Rectal smooth muscle tissue (tissue), 1 donor: ENCODE measurements at regions not wholly inside any gene's neighbourhood (a gene's known extent, or its start where the extent isn't known, plus 50 kb on each side); places are given as distances from the start of the nearest gene placed in this dataset.
"Not testable (repeated sequence)": the region's sequence is repeated elsewhere in the genome, so short reads cannot be mapped to it uniquely, and the experiment has no call there.

Experiments
- H3K27ac ChIP-seq: one replicate; pipeline ENCODE4 v1.7.0; 2013; ENCODE audit warnings: low read depth, low read length, inconsistent platforms
- H3K27me3 ChIP-seq: one replicate; pipeline ENCODE4 v1.7.0; 2013; ENCODE audit warnings: low read length; ENCODE audit not compliant: control insufficient read depth, insufficient read depth
- H3K36me3 ChIP-seq: one replicate; pipeline ENCODE4 v1.7.0; 2013; ENCODE audit warnings: low read length; ENCODE audit not compliant: control insufficient read depth, insufficient read depth
- H3K4me1 ChIP-seq: one replicate; pipeline ENCODE4 v1.7.0; 2013; ENCODE audit warnings: low read length; ENCODE audit not compliant: control insufficient read depth, insufficient read depth
- H3K4me3 ChIP-seq: one replicate; pipeline ENCODE4 v1.7.0; 2013; ENCODE audit warnings: low read length
- H3K9ac ChIP-seq: one replicate; pipeline ENCODE4 v1.7.0; 2013; ENCODE audit warnings: low read length

DNA sequence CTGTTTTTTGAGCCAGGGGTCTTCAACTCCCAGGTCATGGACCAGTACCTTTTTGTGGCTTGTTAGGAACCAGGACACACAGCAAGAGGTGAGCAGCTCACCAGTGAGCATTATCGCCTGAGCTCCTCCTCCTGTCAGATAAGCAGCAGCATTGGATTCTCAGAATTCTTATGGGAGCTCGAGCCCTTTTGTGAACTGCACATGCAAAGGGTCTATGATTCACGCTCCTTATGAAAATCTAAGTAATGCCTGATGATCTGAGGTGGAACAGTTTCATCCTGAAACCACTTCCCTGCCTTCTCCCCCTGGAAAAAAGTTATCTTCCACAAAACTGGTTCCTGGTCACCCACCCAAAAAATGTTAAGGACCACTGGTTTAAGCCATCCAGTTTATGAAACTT, 1047.6 kb downstream of the OTOL1 start:
- Histone ChIP-seq H3K27ac (no peak overlapping the region), H3K4me3 (no peak overlapping the region), H3K27me3 (no peaks in the 10 kb centered on the region), H3K4me1 (no peaks in the 10 kb centered on the region), H3K9ac (no peak overlapping the region), H3K36me3 (no peaks in the 10 kb centered on the region)

DNA sequence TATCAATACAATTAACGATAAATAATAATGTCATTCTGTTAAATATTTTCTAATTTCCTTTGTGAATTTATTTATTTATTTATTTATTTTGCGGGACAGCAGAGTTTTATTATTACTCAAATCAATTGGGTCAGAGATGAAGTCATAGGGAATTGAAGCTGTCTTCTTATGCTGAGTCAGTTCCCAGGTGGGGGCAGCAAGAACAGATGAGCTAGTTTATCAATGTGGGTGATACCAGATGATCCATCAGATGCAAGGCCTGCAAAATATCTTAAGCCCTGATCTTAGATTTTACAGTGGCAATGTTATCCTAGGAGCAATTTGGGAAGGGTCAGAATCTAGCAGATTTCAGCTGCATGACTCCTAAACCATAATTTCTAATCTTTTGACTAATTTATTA, 1050.3 kb downstream of the OTOL1 start:
- H3K4me3 ChIP-seq = no peak overlapping the region
- H3K9ac ChIP-seq = no peak overlapping the region
- no peak overlapping the region for H3K27ac ChIP-seq
- H3K36me3 ChIP-seq = no peaks in the 10 kb centered on the region
- no peaks in the 10 kb centered on the region for H3K4me1 ChIP-seq
- H3K27me3 ChIP-seq = no peaks in the 10 kb centered on the region

- Histone ChIP-seq H3K4me1 (no peaks in the 10 kb centered on the region), H3K9ac (no peak overlapping the region), H3K36me3 (no peaks in the 10 kb centered on the region), H3K27me3 (no peaks in the 10 kb centered on the region), H3K4me3 (no peak overlapping the region), H3K27ac (no peak overlapping the region)
Observed at GRCh38 chr3:162547321-162547720, 1050.7 kb downstream of the OTOL1 start.

DNA sequence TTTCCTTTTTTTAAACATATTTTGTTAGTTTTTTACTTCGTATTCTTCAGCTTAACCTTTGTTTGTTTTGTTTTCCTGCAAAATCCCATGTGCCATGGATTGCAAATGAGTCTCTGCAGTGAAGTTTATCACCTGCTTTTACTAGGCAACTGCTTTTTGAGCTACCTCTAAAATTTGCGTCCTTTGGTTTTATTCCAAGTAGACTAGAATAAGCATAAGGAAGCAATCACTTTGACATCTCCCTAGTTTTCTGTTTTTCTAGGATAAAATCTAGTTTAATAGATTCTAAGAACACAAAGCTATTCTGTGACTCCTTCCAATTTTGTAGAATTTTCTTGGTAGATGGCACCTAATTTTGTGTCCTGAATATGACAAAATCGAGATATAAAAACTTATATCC, 1059.2 kb downstream of the OTOL1 start:
- no peak overlapping the region for H3K27ac ChIP-seq
- H3K27me3 ChIP-seq = no peaks in the 10 kb centered on the region
- no peaks in the 10 kb centered on the region for H3K36me3 ChIP-seq
- H3K9ac ChIP-seq = no peak overlapping the region
- no peaks in the 10 kb centered on the region for H3K4me1 ChIP-seq
- H3K4me3 ChIP-seq = no peak overlapping the region

DNA sequence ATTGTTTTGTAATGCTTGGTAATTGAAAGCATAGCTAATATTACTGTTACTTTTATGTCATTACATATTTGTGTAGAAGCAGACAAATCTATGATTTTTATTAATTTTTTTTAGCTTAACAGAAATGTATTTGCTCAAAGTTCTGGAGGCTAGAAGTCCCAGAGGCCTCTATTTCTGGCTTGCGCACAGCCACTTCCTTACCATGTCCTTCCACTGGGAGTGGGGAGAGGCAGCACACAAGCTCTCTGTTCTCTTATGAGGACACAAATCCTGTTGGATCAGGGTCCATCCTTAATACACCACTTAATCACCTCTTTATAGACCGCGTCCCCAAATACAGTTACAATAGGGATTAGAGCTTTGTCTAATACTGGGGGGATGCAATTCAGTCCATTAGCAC, 1061.4 kb downstream of the OTOL1 start:
- Histone ChIP-seq H3K27ac (no peak overlapping the region), H3K4me3 (no peak overlapping the region), H3K4me1 (no peaks in the 10 kb centered on the region), H3K9ac (no peak overlapping the region), H3K27me3 (no peaks in the 10 kb centered on the region), H3K36me3 (no peaks in the 10 kb centered on the region)

DNA sequence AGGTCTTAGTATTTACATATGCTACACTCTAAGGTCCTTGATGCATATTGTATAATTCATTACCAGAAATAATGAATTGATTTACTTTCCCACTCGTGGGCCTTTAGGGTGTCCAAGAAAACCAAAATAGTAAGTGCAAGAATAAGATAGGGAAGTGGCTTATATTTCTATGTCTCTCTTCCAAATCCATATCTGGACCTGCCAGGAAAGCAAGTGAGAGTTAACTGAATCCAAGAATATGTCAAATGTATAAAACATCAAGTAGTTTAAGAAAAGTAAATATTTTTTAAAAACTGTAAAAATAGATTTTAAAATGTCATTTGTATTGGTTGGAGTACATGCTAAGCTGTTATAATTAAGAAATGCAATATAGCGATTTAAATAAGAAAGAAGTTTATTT, 1072.1 kb downstream of the OTOL1 start:
- H3K4me3 ChIP-seq = no peak overlapping the region
- no peak overlapping the region for H3K9ac ChIP-seq
- no peaks in the 10 kb centered on the region for H3K27me3 ChIP-seq
- H3K27ac ChIP-seq = no peak overlapping the region
- no peaks in the 10 kb centered on the region for H3K4me1 ChIP-seq
- H3K36me3 ChIP-seq = no peaks in the 10 kb centered on the region

DNA sequence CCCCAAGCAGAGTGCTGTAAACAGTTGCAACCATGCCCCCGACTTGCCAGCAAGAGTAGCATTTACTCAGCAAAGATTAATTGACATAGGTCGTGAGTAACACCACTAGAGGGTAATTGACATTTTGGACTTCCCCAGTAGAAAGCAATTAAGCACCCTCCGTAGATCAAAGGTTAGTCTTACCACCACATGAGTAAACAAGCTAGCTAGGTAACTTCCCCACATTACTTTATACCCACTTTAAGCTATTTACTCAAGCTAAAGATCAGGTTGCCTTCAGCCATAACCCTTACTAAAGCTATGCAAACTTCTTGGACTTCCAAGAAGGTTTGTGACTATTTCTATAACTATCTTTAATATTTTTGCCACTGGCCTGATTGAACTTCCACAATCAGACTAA, 1072.7 kb downstream of the OTOL1 start:
- H3K27ac ChIP-seq = no peak overlapping the region
- H3K9ac ChIP-seq = no peak overlapping the region
- no peaks in the 10 kb centered on the region for H3K27me3 ChIP-seq
- no peak overlapping the region for H3K4me3 ChIP-seq
- H3K4me1 ChIP-seq = no peaks in the 10 kb centered on the region
- no peaks in the 10 kb centered on the region for H3K36me3 ChIP-seq

- Histone ChIP-seq H3K36me3 (no peaks in the 10 kb centered on the region), H3K9ac (no peak overlapping the region), H3K27ac (no peak overlapping the region), H3K4me3 (no peak overlapping the region), H3K27me3 (no peaks in the 10 kb centered on the region), H3K4me1 (no peaks in the 10 kb centered on the region)
Observed at GRCh38 chr3:162584986-162585385, 1088.4 kb downstream of the OTOL1 start.

GRCh38 chr3:162586591-162586990, 1090.0 kb downstream of the OTOL1 start:
- H3K27me3 ChIP-seq = no peaks in the 10 kb centered on the region
- H3K27ac ChIP-seq = no peak overlapping the region
- H3K36me3 ChIP-seq = no peaks in the 10 kb centered on the region
- no peak overlapping the region for H3K9ac ChIP-seq
- H3K4me1 ChIP-seq = no peaks in the 10 kb centered on the region
- no peak overlapping the region for H3K4me3 ChIP-seq

GRCh38 chr3:162597226-162597625, 1100.6 kb downstream of the OTOL1 start:
- Histone ChIP-seq H3K9ac (no peak overlapping the region), H3K27ac (no peak overlapping the region), H3K4me1 (no peaks in the 10 kb centered on the region), H3K36me3 (no peaks in the 10 kb centered on the region), H3K4me3 (no peak overlapping the region), H3K27me3 (no peaks in the 10 kb centered on the region)

DNA sequence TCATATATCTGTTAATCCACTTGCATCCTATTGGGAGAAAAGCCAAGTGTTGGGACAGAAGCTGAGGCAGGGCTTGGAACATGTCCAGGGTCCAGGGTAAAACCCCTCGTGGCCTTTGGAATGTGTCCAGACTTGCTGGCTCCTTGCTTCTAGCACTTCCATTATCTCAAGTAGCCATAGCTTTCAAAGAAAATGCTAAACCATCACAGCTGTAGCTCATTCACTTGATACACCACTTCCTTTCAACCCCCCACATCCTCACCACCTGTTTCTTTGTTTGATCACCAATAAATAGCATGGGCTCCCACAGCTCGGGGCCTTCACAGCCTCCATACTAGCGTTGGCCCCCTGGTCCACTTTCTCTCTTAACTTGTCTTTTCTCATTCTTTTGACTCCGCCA, 1101.9 kb downstream of the OTOL1 start:
- not testable (repeated sequence) for H3K9ac ChIP-seq, H3K27me3 ChIP-seq, H3K4me1 ChIP-seq, H3K27ac ChIP-seq, H3K4me3 ChIP-seq, H3K36me3 ChIP-seq

DNA sequence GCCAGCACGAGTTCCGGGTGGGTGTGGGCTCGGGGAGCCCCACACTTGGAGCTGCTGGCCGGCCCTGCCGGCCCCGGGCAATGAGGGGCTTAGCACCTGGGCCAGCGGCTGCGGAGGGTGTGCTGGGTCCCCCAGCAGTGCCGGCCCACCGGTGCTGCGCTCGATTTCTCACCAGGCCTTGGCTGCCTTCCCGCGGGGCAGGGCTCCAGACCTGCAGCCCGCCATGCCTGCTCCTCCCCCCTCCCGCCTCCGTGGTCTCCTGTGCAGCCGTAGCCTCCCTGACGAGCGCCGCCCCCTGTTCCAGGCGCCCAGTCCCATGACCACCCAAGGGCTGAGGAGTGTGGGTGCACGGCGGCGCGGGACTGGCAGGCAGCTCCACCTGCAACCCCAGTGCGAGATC, 1103.1 kb downstream of the OTOL1 start:
- H3K36me3 ChIP-seq, H3K4me3 ChIP-seq, H3K9ac ChIP-seq, H3K27me3 ChIP-seq, H3K4me1 ChIP-seq, H3K27ac ChIP-seq: not testable (repeated sequence)

DNA sequence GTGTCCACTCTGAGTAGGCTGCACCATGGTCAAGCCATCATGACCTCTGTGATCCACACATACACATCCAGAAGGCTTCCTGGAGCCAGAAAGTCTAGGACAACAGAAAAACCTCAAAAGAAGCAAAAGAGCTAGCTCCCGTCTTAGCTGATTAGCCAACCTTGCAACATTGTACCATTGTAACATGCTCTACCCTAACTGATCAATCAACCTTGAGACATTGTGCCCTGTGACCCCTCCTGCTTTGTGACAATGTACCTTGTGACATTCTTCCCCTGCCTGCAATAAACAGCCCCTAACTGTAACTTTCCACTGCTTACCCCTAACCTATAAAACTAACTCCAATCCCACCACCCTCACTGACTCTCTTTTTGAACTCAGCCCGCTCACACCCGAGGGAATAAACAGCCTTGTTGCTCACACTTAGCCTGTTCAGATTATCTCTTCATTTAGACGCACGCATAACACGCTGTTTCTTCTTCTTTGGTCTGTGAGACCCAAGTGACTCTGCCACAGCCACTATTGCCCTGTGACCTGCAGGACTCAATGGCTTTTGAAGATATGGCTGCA, 1104.6 kb downstream of the OTOL1 start:
- no peaks in the 10 kb centered on the region for H3K4me1 ChIP-seq
- H3K36me3 ChIP-seq = no peaks in the 10 kb centered on the region
- no peak overlapping the region for H3K4me3 ChIP-seq
- H3K27ac ChIP-seq = no peak overlapping the region
- H3K9ac ChIP-seq = no peak overlapping the region
- H3K27me3 ChIP-seq = no peaks in the 10 kb centered on the region
